SK-N-SH treated with all-trans-retinoic acid at 6 μM for 48 hours (cell line): ENCODE measurements at regions not wholly inside any gene's neighbourhood (a gene's known extent, or its start where the extent isn't known, plus 50 kb on each side); places are given as distances from the start of the nearest gene placed in this dataset.

Experiments
- ARNTL ChIP-seq: fragments of 450-650 bp; formaldehyde crosslinking; IDR thresholded peaks from 2 replicates; pipeline ENCODE4 v1.5.0; 2020; ENCODE audit warnings: low read depth, mild to moderate bottlenecking, moderate library complexity, borderline replicate concordance
- CSDC2 ChIP-seq: fragments of 250-450 bp; sonication (Bioruptor Pico); IDR thresholded peaks from 2 replicates; pipeline ENCODE4 v1.5.0; 2020; ENCODE audit warnings: mild to moderate bottlenecking, moderate library complexity
- ESRRG ChIP-seq: fragments of 250-450 bp; sonication (Bioruptor Pico); IDR thresholded peaks from 2 replicates; pipeline ENCODE4 v1.6.1; 2021; ENCODE audit warnings: mild to moderate bottlenecking
- OSR1 ChIP-seq: fragments of 250-450 bp; sonication (Bioruptor Pico); IDR thresholded peaks from 2 replicates; pipeline ENCODE4 v1.8.0; 2022; ENCODE audit warnings: moderate library complexity, mild to moderate bottlenecking, inconsistent platforms
- RARB ChIP-seq: fragments of 250-450 bp; sonication (Bioruptor Pico); IDR thresholded peaks from 2 replicates; pipeline ENCODE4 v1.8.0; 2021; ENCODE audit warnings: mild to moderate bottlenecking, moderate library complexity
- SNAI2 ChIP-seq: fragments of 250-450 bp; sonication (Bioruptor Pico); IDR thresholded peaks from 2 replicates; pipeline ENCODE4 v1.5.0; 2020; ENCODE audit warnings: mild to moderate bottlenecking, moderate library complexity
- TCF4 ChIP-seq: fragments of 250-450 bp; sonication (Bioruptor Pico); IDR thresholded peaks from 2 replicates; pipeline ENCODE4 v1.8.0; 2021; ENCODE audit warnings: mild to moderate bottlenecking, moderate library complexity, borderline replicate concordance
- TOX ChIP-seq: fragments of 250-450 bp; sonication (Bioruptor Pico); IDR thresholded peaks from 2 replicates; pipeline ENCODE4 v1.8.0; 2021; ENCODE audit warnings: mild to moderate bottlenecking, moderate library complexity, borderline replicate concordance
- ZC3H10 ChIP-seq: fragments of 250-450 bp; sonication (Bioruptor Pico); IDR thresholded peaks from 2 replicates; pipeline ENCODE4 v1.5.1; 2021; ENCODE audit warnings: mild to moderate bottlenecking, moderate library complexity
- ZFP3 ChIP-seq: fragments of 250-450 bp; sonication (Bioruptor Pico); IDR thresholded peaks from 2 replicates; pipeline ENCODE4 v1.5.0; 2020; ENCODE audit warnings: mild to moderate bottlenecking, moderate library complexity
- ZFP30 ChIP-seq: fragments of 450-650 bp; formaldehyde crosslinking; IDR thresholded peaks from 2 replicates; pipeline ENCODE4 v1.5.0; 2022; ENCODE audit warnings: mild to moderate bottlenecking, moderate library complexity
- ZNF565 ChIP-seq: fragments of 450-650 bp; formaldehyde crosslinking; conservative IDR thresholded peaks from 2 replicates; pipeline ENCODE4 v1.5.0; 2020; ENCODE audit warnings: low read depth, mild to moderate bottlenecking, moderate library complexity
- TF ChIP-seq, protein P1 (sequence below): fragments of 250-450 bp; sonication (Bioruptor Pico); IDR thresholded peaks from 2 replicates; pipeline ENCODE4 v1.5.0; 2020; ENCODE audit warnings: mild to moderate bottlenecking, moderate library complexity
- TF ChIP-seq, protein P2 (sequence below): fragments of 250-450 bp; sonication (Bioruptor Pico); IDR thresholded peaks from 2 replicates; pipeline ENCODE4 v1.8.0; 2020; ENCODE audit warnings: mild to moderate bottlenecking, moderate library complexity, borderline replicate concordance

DNA sequence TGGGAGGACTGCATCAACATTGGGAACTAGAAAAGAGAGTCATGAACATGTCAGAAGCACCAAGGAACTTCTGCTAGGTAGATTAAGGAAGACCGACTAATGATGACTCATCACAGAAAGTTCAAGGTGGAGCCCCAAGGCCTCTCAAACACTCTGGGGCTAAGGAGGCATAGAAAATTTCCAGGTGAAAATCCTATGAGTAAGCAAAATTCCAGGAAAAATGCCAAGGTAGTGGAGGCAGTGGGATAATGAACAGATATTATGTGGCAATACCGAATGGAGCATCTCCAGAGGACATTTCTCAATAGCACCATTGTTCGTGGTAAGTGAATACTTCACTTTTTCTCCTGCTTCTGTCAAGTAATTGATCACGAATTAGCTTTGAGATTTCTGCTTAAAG lies 336.5 kb downstream of the MZT1 start:
- TF ChIP-seq, protein P1, sequence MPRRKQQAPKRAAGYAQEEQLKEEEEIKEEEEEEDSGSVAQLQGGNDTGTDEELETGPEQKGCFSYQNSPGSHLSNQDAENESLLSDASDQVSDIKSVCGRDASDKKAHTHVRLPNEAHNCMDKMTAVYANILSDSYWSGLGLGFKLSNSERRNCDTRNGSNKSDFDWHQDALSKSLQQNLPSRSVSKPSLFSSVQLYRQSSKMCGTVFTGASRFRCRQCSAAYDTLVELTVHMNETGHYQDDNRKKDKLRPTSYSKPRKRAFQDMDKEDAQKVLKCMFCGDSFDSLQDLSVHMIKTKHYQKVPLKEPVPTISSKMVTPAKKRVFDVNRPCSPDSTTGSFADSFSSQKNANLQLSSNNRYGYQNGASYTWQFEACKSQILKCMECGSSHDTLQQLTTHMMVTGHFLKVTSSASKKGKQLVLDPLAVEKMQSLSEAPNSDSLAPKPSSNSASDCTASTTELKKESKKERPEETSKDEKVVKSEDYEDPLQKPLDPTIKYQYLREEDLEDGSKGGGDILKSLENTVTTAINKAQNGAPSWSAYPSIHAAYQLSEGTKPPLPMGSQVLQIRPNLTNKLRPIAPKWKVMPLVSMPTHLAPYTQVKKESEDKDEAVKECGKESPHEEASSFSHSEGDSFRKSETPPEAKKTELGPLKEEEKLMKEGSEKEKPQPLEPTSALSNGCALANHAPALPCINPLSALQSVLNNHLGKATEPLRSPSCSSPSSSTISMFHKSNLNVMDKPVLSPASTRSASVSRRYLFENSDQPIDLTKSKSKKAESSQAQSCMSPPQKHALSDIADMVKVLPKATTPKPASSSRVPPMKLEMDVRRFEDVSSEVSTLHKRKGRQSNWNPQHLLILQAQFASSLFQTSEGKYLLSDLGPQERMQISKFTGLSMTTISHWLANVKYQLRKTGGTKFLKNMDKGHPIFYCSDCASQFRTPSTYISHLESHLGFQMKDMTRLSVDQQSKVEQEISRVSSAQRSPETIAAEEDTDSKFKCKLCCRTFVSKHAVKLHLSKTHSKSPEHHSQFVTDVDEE (CRISPR knock-in tag), result no peak
- no peak for TF ChIP-seq ESRRG (CRISPR knock-in tag)
- TF ChIP-seq ZFP3 (CRISPR knock-in tag), result no peak
- no peak for TF ChIP-seq OSR1 (CRISPR knock-in tag)
- no peak for TF ChIP-seq ZFP30
- TF ChIP-seq RARB (CRISPR knock-in tag), result no peak
- TF ChIP-seq ARNTL (CRISPR knock-in tag), result no peak
- no peak for TF ChIP-seq TOX (CRISPR knock-in tag)
- TF ChIP-seq ZC3H10, result no peak
- no peak for TF ChIP-seq CSDC2 (CRISPR knock-in tag)
- TF ChIP-seq, protein P2, sequence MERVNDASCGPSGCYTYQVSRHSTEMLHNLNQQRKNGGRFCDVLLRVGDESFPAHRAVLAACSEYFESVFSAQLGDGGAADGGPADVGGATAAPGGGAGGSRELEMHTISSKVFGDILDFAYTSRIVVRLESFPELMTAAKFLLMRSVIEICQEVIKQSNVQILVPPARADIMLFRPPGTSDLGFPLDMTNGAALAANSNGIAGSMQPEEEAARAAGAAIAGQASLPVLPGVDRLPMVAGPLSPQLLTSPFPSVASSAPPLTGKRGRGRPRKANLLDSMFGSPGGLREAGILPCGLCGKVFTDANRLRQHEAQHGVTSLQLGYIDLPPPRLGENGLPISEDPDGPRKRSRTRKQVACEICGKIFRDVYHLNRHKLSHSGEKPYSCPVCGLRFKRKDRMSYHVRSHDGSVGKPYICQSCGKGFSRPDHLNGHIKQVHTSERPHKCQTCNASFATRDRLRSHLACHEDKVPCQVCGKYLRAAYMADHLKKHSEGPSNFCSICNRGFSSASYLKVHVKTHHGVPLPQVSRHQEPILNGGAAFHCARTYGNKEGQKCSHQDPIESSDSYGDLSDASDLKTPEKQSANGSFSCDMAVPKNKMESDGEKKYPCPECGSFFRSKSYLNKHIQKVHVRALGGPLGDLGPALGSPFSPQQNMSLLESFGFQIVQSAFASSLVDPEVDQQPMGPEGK, result no peak
- TF ChIP-seq ZNF565 (CRISPR knock-in tag), result no peak
- no peak for TF ChIP-seq TCF4 (CRISPR knock-in tag)
- no peak for TF ChIP-seq SNAI2 (CRISPR knock-in tag)
